NCI-H2227 (cell line): ENCODE measurements at regions not wholly inside any gene's neighbourhood (a gene's known extent, or its start where the extent isn't known, plus 50 kb on each side); places are given as distances from the start of the nearest gene placed in this dataset.
"Not testable (repeated sequence)": the region's sequence is repeated elsewhere in the genome, so short reads cannot be mapped to it uniquely, and the experiment has no call there.

ENCODE experiments used
- DNase-seq: peaks from one replicate; lab custom pipeline; 2025; ENCODE audit not compliant: unreplicated experiment; lab: John Stamatoyannopoulos, UW

GRCh38 chr10:57353403-57354003 lies 914.2 kb downstream of the IPMK start:
- no peak for DNase-seq

GRCh38 chr10:57351076-57351475 lies 916.6 kb downstream of the IPMK start:
- DNase-seq, result no peak

DNA sequence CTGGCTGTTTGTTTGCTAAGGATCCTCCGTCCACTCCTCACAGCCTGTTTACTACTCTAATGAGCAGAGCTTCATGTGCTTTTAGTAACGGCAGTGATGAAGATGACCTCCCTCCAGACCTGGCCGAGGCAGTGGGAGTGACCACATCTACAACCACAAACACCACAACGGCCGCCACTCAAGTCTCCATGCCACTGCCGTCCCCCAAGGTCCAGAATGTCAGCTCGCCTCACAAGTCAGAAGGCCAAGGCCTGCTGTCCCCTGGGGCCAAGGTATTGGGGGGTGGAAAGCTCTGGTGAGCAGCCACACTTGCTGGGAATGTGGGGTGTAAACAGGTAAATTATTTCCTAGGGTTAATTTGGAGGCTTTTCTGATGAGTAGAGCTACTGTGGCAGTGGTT lies 926.4 kb downstream of the IPMK start:
- DNase-seq, result no peak

DNA sequence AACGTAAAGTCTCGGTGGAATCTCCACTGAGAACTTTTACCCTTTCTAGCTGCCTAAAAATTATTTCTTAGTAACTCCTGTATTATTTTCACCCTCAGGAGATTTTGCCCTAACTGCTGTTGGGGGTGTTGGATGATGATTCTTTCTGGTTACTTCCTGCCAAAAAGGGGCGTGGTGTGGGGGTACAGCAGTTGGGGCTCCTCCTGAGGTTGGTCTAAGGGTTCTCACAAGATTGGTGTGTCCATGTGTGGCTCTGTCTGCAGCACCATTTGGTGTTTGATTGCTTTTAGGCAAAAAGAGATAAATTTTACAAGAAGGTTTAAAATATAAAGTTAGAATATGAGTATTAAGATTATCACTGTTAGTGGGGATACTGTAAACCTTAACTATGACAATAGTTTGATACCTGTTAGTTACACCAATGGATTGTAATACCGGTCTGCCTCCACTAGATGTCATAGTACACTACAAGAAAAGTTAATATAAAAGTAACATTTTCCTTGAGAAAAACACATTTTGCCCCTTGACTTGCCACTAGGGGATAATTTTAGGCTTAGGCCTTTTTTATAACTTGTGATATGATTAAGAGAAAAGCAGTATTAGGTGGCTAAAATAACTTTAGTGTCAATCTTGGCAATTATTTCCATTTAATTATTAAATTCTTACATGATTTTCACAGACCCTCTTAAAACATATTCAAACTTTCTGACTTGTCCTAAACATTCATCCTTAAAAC lies 928.7 kb downstream of the IPMK start:
- DNase-seq, result no peak

- DNase-seq, result no peak
Measured at GRCh38 chr10:57336865-57337264, 930.8 kb downstream of the IPMK start.

DNA sequence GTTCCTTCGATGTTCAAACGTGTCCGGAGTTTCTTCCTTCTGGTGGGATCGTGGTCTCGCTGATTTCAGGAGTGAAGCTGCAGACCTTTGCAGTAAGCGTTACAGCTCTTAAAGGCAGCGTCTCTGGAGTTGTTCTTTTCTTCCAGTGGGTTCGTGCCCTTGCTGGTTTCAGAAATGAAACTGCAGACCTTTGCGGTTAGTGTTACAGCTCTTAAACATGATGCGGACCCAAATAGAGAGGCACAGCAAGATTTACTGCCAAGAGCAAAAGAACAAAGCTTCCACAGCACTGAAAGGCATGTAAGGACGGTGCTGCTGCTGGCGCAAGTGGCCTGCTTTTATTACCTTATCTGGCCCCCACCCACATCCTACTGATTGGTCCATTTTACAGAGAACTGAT lies 931.4 kb downstream of the IPMK start:
- no peak for DNase-seq

DNA sequence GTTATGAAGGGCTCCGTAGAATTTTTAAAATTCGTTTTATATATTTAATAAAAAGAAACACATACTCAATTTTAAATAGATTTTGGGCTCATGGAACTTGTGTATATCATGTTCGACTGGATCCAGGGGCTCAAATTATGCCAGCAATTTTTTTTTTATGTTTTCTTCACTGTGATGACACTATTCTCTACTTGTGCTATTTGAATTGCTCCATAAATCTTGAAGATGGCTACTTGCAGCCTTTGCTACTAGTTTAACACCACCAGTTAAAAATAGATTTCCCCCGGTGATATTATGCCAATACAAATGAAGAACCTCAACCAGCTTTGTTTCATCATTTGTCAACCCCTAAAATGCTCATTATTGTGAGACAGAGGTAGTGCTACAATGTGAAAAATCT lies 933.2 kb downstream of the IPMK start:
- DNase-seq, result no peak

GRCh38 chr10:57333880-57334279 lies 933.8 kb downstream of the IPMK start:
- DNase-seq, result no peak

DNA sequence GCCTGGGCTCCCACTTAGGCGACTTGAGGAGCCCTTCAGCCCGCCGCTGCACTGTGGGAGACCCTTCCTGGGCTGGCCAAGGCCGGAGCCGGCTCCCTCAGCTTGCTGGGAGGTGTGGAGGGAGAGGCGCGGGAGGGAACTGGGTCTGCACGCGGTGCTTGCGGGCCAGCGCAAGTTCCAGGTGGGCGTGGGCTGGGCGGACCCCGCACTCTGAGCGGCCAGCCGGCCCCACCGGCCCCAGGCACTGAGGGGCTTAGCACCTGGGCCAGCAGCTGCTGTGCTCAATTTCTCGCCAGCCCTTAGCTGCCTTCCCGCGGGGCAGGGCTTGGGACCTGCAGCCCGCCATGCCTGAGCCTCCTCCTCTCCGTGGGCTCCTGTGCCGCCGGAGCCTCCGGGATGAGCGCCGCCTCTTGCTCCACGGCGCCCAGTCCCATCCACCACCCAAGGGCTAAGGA lies 946.3 kb downstream of the IPMK start:
- not testable (repeated sequence) for DNase-seq

DNA sequence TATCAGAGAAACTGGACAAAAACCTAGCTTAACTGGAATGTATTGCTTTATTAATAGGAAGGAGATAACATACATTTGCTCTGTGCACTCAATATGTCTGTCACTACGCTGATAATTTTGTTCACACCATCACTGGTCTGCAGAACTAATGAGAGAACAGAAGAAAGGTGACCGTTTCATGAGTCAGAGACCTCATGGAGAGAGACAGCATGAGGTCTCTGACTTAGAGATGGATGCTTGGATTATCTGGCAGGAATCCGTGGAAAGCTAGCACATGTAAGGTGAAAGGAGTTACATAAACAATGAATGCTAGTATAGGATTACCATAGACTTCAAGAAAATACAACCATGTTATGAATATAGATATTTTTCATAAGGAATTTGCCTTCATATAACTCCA lies 947.3 kb downstream of the IPMK start:
- DNase-seq, result no peak

- no peak for DNase-seq
Measured at GRCh38 chr10:57314046-57314445, 953.0 kb upstream of the ZWINT start.

DNA sequence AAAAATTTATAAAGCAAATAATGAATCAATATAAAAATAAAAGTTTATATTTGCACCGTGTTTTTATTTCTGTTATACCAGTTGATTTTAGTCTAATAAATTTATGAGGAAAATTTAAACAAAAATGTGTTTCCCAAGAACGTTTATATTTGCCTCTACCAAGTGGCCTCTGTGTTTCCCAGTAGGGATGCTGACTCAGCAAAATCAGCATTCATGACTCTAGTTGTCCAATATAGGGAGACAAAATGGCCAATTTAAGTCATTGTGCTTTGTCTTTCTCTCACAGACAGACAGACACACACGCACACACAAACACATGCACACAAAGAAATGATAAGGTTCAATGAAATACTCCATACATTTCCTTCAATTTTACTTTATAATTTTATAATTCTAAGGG lies 942.5 kb upstream of the ZWINT start:
- DNase-seq, result no peak

GRCh38 chr10:57300718-57301117 lies 939.7 kb upstream of the ZWINT start:
- no peak for DNase-seq

GRCh38 chr10:57294698-57295097 lies 933.6 kb upstream of the ZWINT start:
- no peak for DNase-seq

DNA sequence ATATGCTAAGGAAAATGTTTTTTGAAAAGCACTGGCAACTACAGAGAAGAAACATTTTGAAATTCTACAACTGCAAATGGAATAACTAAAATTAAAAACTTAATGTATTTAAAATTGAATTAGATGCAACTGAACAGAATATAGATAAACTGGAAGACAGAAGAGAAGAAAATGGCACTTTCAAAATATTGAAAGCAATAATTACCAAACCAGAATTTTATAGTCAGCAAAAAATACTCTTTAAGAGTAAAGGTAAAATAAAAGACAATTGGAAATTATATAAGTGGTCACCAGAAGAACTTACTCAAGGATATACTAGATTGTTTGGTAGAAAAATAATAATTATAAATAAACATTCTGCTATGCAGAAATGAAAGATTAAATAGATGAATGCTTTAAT lies 927.7 kb upstream of the ZWINT start:
- DNase-seq, result no peak

DNA sequence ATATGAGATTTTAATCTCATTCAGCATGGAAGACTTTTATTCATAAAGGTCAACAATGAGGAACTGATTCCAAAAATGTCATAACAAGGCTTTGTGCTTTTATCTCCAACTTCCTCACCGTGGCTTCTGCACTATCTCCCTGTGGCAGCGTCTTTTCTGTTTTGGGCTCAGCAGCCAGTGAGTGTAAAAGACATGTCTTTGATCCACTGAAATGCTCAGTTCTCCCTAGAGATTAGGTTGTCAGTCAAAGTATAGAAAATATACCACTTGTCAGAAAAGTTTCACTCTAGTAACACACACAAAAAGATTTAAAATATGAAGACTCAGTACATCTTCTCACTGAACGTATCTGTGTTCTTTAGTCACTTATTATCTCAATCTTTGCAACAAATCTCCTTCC lies 901.8 kb upstream of the ZWINT start:
- no peak for DNase-seq

- DNase-seq, result no peak
Measured at GRCh38 chr10:57260175-57260574, 899.1 kb upstream of the ZWINT start.

DNA sequence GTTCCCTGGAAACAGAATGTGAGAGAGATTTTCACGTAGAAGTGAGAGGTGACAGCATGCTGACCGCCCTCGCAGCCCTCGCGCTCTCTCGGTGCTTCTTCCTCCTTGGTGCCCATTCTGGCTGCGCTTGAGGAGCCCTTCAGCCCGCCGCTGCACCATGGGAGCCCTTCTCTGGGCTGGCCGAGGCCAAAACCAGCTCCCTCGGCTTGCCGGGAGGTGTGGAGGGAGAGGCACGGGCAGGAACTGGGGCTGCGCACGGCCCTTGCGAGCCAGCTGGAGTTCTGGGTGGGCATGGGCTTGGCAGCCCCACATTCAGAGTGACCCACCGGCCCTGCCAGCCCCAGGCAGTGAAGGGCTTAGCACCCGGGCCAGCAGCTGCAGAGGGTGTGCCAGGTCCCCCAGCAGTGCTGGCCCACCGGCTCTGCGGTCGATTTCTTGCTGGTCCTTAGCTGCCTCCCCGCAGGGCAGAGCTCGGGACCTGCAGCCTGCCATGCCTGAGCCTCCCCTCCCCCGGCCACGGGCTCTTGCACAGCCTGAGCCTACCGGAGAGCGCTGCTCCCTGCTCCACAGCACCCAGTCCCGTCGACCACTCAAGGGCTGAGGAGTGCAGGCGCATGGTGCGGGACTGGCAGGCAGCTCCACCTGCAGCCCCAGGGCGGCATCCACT lies 888.7 kb upstream of the ZWINT start:
- DNase-seq, result no peak

DNA sequence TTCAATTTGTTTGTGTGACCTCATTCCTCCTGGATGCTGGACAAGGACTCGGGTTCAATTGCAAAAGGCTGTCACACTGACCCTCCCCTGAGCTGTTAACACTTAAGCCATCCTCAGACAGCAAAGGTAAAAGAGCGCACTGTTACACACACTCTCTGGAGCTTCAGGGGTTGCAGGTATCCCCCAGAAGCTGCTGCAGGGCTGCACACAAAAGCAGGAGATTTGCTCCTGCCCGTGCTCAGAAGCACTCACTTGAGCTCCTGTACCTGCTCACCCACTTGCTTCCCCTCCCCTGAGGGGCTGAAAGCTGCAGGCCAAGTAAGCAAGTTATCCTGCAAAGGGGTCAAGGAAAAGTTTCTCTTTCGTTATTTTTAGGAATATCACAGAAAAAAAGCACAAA lies 886.2 kb upstream of the ZWINT start:
- DNase-seq, result no peak

- no peak for DNase-seq
Measured at GRCh38 chr10:57225920-57226319, 864.9 kb upstream of the ZWINT start.

DNA sequence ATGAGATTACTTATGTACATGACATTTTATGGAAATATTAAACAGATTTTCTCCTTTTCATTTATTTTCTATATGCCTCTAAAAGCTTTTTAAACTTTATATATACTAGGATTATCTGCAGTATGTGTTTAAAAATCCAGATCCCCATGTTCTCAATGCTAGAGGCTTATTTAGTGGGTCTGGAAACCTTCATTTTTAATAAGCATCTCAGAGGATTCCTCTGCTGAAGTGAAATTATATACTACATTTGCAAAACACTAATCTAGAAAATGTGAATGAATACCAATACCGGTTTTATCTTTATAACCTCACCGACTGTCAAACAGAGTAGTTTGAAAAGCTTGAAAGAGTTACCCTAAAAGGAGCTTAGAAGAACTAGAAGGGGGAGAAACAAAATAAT lies 863.8 kb upstream of the ZWINT start:
- no peak for DNase-seq

DNA sequence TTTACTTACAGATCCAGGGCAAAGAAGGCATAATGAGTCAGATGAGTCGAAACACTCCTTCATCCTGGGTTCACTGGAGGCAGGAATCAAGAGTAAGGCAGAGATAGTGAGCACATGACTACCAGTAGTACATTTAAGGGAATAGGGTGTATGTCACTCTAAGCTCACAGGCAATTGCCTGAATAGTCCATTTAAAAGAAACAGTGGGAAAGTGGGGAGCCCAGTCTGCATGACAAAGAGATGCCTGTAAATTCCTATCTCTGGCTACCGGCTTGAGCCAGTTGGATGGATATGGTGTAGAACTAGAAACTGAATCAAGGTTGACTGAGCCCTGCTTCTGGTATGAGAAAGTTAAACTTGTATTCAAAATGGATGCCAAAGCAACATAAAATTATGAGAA lies 861.5 kb upstream of the ZWINT start:
- DNase-seq, result no peak
